DOHH2 (cell line): ENCODE measurements at regions not wholly inside any gene's neighbourhood (a gene's known extent, or its start where the extent isn't known, plus 50 kb on each side); places are given as distances from the start of the nearest gene placed in this dataset.

Experiments used
- CTCF ChIP-seq: fragments of 200-600 bp; sonication (generic); IDR thresholded peaks from one replicate; pipeline ENCODE4 v1.5.1; 2014; ENCODE audit warnings: antibody characterized with exemption, mild to moderate bottlenecking, low read depth, low read length; ENCODE audit not compliant: poor library complexity, severe bottlenecking
- EZH2phosphoT487 ChIP-seq: fragments of 200-600 bp; sonication (generic); IDR thresholded peaks from 2 replicates; pipeline ENCODE4 v1.6.1; 2017; ENCODE audit warnings: borderline replicate concordance, mild to moderate bottlenecking, antibody characterized with exemption, low read length, moderate library complexity, mixed read lengths

DNA sequence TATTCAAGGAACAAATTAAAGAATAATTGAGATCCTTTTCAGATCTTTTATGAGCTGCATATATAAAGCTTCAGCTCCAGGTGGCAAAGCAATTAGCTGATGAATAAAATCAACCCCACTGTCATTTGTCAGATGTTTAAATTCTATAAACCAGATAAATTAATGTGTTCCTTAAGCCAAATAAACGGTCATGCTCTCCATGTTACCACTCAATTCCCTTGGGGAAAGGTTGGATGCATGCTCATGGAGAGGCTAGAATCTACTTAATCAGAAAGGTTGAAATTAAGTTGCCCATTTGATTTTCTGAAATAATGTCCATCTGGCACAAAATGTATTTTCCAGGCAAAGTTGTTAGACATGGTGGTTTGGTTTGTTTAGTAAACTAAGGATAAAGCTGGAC, 282.5 kb upstream of the SPRED2 start:
- TF ChIP-seq CTCF: no peak
- no peak for TF ChIP-seq EZH2phosphoT487
